ENCODE measurements at regions not wholly inside any gene's neighbourhood (a gene's known extent, or its start where the extent isn't known, plus 50 kb on each side); places are given as distances from the start of the nearest gene placed in this dataset.

DNA sequence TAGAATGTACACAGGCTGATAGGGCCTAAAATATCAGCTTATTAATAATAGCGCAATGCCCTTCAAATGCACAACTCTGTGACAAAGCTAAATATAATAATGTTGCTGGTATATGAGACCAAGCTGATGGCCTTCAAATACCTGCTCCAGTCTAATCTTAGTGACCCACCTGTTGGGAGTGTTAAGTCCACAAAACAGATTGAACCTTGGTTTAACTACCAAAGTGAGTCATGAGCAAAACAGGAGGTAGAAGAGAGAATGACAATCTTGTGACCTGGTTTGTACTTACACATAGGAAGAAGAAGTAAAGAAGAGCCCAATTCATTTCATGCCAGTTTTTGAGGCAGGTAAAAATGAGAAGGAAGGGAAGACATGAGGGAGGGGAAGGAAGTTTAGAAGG lies 295.0 kb downstream of the NR4A2 start:
- Histone ChIP-seq H3K4me1 (ENCODE audit: insufficient read depth, low read length, poor library complexity, severe bottlenecking) (no peaks in the 10 kb centered on the region), H3F3A (ENCODE audit: low read depth) (no peaks in the 10 kb centered on the region), H3K27me3 (ENCODE audit: insufficient read depth, low read length, poor library complexity, severe bottlenecking) (no peaks in the 10 kb centered on the region), H2AFZ (ENCODE audit: low read length) (no peak overlapping the region), H4K20me1 (ENCODE audit: insufficient read depth, low read length, poor library complexity, severe bottlenecking) (no peaks in the 10 kb centered on the region), H3K9ac (ENCODE audit: low read depth, low read length, poor library complexity, severe bottlenecking) (no peak overlapping the region), H3K9me3 (ENCODE audit: insufficient read depth, low read depth, low read length) (no peaks in the 10 kb centered on the region), H3K4me3 (ENCODE audit: low read length, poor library complexity, severe bottlenecking) (no peak overlapping the region), H3K36me3 (ENCODE audit: insufficient read depth, low read length) (no peaks in the 10 kb centered on the region), H3K9me2 (replicated peaks; ENCODE audit: low read depth, low read length) (no peaks in the 10 kb centered on the region), H3K79me2 (ENCODE audit: insufficient read depth, low read length) (no peaks in the 10 kb centered on the region), H3K4me2 (ENCODE audit: low read depth, low read length, poor library complexity, severe bottlenecking) (no peak overlapping the region)
- TF ChIP-seq, protein P1, sequence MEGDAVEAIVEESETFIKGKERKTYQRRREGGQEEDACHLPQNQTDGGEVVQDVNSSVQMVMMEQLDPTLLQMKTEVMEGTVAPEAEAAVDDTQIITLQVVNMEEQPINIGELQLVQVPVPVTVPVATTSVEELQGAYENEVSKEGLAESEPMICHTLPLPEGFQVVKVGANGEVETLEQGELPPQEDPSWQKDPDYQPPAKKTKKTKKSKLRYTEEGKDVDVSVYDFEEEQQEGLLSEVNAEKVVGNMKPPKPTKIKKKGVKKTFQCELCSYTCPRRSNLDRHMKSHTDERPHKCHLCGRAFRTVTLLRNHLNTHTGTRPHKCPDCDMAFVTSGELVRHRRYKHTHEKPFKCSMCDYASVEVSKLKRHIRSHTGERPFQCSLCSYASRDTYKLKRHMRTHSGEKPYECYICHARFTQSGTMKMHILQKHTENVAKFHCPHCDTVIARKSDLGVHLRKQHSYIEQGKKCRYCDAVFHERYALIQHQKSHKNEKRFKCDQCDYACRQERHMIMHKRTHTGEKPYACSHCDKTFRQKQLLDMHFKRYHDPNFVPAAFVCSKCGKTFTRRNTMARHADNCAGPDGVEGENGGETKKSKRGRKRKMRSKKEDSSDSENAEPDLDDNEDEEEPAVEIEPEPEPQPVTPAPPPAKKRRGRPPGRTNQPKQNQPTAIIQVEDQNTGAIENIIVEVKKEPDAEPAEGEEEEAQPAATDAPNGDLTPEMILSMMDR (conservative IDR thresholded peaks at IDR 0.05; ENCODE audit: low read length), result no peak
- TF ChIP-seq EZH2phosphoT487 (IDR thresholded peaks at IDR 0.05; ENCODE audit: borderline replicate concordance), result no peak

DNA sequence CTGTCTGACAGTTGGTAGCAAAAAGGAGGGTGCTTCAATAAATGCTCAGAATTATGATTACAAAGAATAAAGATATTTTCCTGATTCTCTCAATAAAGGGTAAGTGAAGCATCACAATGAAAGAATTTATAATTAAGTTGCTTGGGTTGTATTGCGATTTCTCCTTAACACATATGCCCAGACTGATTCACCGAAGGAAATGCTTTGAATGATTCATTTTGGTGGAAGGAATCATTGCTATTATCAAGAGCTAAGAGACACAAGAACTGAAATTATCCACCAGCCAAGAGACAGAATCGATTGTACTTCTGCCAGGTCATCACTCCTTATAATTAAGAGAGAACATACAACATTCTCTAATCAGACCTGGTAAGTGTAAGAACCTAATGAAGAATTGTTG lies 301.4 kb downstream of the NR4A2 start:
- Histone ChIP-seq H3K36me3 (ENCODE audit: insufficient read depth, low read length) (no peaks in the 10 kb centered on the region), H3K4me3 (ENCODE audit: low read length, poor library complexity, severe bottlenecking) (no peak overlapping the region), H3K4me2 (ENCODE audit: low read depth, low read length, poor library complexity, severe bottlenecking) (no peak overlapping the region), H2AFZ (ENCODE audit: low read length) (no peak overlapping the region), H3F3A (ENCODE audit: low read depth) (no peaks in the 10 kb centered on the region), H3K9ac (ENCODE audit: low read depth, low read length, poor library complexity, severe bottlenecking) (no peak overlapping the region), H3K79me2 (ENCODE audit: insufficient read depth, low read length) (no peaks in the 10 kb centered on the region), H3K4me1 (ENCODE audit: insufficient read depth, low read length, poor library complexity, severe bottlenecking) (no peaks in the 10 kb centered on the region), H3K9me2 (replicated peaks; ENCODE audit: low read depth, low read length) (no peaks in the 10 kb centered on the region), H4K20me1 (ENCODE audit: insufficient read depth, low read length, poor library complexity, severe bottlenecking) (no peaks in the 10 kb centered on the region), H3K27me3 (ENCODE audit: insufficient read depth, low read length, poor library complexity, severe bottlenecking) (no peaks in the 10 kb centered on the region), H3K9me3 (ENCODE audit: insufficient read depth, low read depth, low read length) (no peaks in the 10 kb centered on the region)
- TF ChIP-seq EZH2phosphoT487 (IDR thresholded peaks at IDR 0.05; ENCODE audit: borderline replicate concordance), result no peak
- TF ChIP-seq, protein P1 (conservative IDR thresholded peaks at IDR 0.05; ENCODE audit: low read length), result no peak

DNA sequence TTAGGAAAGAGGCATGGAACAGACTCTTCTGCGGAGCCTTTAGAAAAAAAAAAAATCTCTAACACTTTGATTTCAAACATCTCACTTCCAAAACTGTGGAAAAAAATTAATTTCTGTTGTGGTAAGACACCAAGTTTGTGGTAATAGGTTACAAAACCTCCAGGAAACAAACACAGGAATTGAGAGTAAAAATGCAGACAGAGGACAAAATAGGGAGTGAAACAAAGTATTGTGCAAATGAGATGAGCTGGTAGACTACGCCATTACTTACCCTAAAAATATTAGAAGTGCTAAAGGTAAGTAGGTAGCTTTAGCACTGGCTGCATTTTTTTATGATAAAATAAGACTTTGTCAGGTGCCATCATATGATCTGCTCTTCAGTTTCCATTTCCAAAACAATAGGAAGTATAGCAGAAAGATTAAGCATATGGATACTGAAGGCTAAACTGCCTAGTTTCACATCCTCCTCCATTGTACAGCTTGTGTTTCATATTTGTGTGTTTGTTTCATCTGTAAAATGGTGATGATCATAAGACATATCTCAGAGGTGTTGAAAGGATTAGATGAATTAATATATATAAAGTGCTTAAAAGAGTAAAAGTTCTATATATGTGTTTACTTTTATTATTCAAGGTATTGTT lies 309.2 kb downstream of the NR4A2 start:
- Histone ChIP-seq H3K36me3 (ENCODE audit: insufficient read depth, low read length) (no peaks in the 10 kb centered on the region), H3K9me3 (ENCODE audit: insufficient read depth, low read depth, low read length) (no peaks in the 10 kb centered on the region), H3K4me2 (ENCODE audit: low read depth, low read length, poor library complexity, severe bottlenecking) (no peak overlapping the region), H3K27me3 (ENCODE audit: insufficient read depth, low read length, poor library complexity, severe bottlenecking) (no peaks in the 10 kb centered on the region), H3K9me2 (replicated peaks; ENCODE audit: low read depth, low read length) (no peaks in the 10 kb centered on the region), H3K9ac (ENCODE audit: low read depth, low read length, poor library complexity, severe bottlenecking) (no peak overlapping the region), H3K79me2 (ENCODE audit: insufficient read depth, low read length) (no peaks in the 10 kb centered on the region), H3K4me1 (ENCODE audit: insufficient read depth, low read length, poor library complexity, severe bottlenecking) (no peaks in the 10 kb centered on the region), H3F3A (ENCODE audit: low read depth) (no peaks in the 10 kb centered on the region), H4K20me1 (ENCODE audit: insufficient read depth, low read length, poor library complexity, severe bottlenecking) (no peaks in the 10 kb centered on the region), H2AFZ (ENCODE audit: low read length) (no peak overlapping the region), H3K4me3 (ENCODE audit: low read length, poor library complexity, severe bottlenecking) (no peak overlapping the region)
- TF ChIP-seq, protein P1 (conservative IDR thresholded peaks at IDR 0.05; ENCODE audit: low read length), result no peak
